OCI-M1 (cell line): ENCODE measurements at regions not wholly inside any gene's neighbourhood (a gene's known extent, or its start where the extent isn't known, plus 50 kb on each side); places are given as distances from the start of the nearest gene placed in this dataset.
A peak's percentile ranks its signal among the peaks of the same experiment; 100 is the strongest.
"Not testable (repeated sequence)": the region's sequence is repeated elsewhere in the genome, so short reads cannot be mapped to it uniquely, and the experiment has no call there.

ENCODE experiments used
- DNase-seq: peaks from one replicate; lab custom pipeline; 2025; lab: John Stamatoyannopoulos, UW

GRCh38 chr2:182548031-182548950, 121.5 kb upstream of the PDE1A start:
- DNase-seq, result no peak

GRCh38 chr2:182550234-182550633, 123.4 kb upstream of the PDE1A start:
- no peak for DNase-seq

- not testable (repeated sequence) for DNase-seq
These were observed 125.4 kb upstream of the PDE1A start for GRCh38 chr2:182552232-182552631.

GRCh38 chr2:182552785-182553184, 125.9 kb upstream of the PDE1A start:
- DNase-seq, result not testable (repeated sequence)

- peak; percentile 60 for DNase-seq
These were observed 126.6 kb upstream of the PDE1A start for GRCh38 chr2:182553483-182553882.

- DNase-seq, result no peak
These were observed 128.1 kb upstream of the PDE1A start for GRCh38 chr2:182554950-182555349.

GRCh38 chr2:182558564-182558963, 131.7 kb upstream of the PDE1A start:
- no peak for DNase-seq

- DNase-seq, result no peak
These were observed 132.8 kb upstream of the PDE1A start for GRCh38 chr2:182559623-182560022.

GRCh38 chr2:182565911-182566567, 139.2 kb upstream of the PDE1A start:
- DNase-seq, result no peak

- DNase-seq, result no peak
These were observed 142.5 kb upstream of the DNAJC10 start for GRCh38 chr2:182573553-182573952.

GRCh38 chr2:182577816-182578215, 138.2 kb upstream of the DNAJC10 start:
- no peak for DNase-seq

- no peak for DNase-seq
These were observed 134.7 kb upstream of the DNAJC10 start for GRCh38 chr2:182581196-182581935.

GRCh38 chr2:182584462-182584861, 131.6 kb upstream of the DNAJC10 start:
- no peak for DNase-seq

GRCh38 chr2:182585001-182585400, 131.1 kb upstream of the DNAJC10 start:
- no peak for DNase-seq

- peak; percentile 46 for DNase-seq
These were observed 130.6 kb upstream of the DNAJC10 start for GRCh38 chr2:182585430-182585829.

GRCh38 chr2:182586426-182586825, 129.6 kb upstream of the DNAJC10 start:
- peak; percentile 16 for DNase-seq

GRCh38 chr2:182587831-182588230, 128.2 kb upstream of the DNAJC10 start:
- DNase-seq, result no peak

GRCh38 chr2:182589121-182589520, 126.9 kb upstream of the DNAJC10 start:
- no peak for DNase-seq

GRCh38 chr2:182591774-182592173, 124.3 kb upstream of the DNAJC10 start:
- no peak for DNase-seq

- DNase-seq, result no peak
These were observed 123.2 kb upstream of the DNAJC10 start for GRCh38 chr2:182592691-182593393.

GRCh38 chr2:182593394-182593975, 122.6 kb upstream of the DNAJC10 start:
- DNase-seq, result no peak

GRCh38 chr2:182594286-182594685, 121.8 kb upstream of the DNAJC10 start:
- peak; percentile 17 for DNase-seq
